ENCODE measurements at regions not wholly inside any gene's neighbourhood (a gene's known extent, or its start where the extent isn't known, plus 50 kb on each side); places are given as distances from the start of the nearest gene placed in this dataset.

DNA sequence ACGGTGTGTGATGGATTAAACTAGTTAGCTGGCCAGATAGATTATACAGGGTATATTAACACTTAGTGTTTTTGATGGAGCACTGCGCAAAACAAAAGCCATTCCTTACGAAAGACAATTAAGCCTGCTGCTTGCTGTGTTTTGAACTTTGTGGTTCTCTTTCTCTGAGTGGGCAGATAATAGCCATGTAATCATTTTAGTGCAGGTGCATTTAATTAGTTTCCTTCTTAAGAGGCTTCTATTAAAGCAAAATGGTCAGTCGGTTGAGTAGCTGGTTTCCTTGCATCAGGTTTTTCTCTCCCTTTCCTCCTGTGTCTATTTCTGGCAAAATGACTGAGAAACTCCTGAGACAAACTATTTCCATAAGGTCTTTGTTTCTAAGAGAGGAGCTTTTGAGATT is 512.5 kb downstream of the DMAC1 start:
- no peak for DNase-seq

DNA sequence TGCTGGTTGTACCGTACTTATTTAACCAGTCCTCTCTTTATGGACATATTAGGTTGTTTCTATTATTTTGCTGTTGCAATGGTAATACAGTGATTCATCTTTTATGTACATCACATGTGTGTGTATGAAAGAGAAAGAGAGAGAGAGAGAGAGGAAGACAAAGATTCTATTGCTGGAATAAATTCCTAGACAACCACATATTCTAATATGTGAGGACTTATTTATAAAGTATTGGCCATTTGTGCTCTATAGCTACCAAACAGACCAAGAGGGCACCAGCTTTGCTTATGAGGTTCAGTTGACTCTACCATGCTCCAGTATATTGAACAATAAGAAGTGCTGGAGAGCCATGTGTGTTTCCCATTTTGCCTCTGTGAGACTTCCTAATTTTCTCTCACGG is 513.5 kb downstream of the DMAC1 start:
- no peak for DNase-seq

DNA sequence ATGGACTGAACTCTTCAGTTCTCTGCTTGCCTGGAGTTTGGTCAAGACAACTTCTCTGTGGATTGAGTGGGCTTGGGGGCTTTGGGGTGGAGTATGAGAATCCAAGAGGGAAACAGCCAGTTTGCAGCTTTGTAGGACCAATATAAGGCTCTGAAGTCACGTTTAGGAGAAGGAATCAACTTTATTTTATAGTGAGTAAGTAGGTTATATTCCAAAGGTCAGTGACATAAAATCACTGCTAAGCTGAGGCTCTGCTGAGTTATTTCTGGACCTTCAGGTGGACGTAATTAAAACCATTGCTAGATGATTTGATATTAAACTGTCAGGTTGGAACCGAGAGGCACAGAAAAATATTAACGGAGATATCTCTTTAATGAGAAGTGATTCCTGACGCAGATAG is 514.4 kb downstream of the DMAC1 start:
- no peak for DNase-seq

DNA sequence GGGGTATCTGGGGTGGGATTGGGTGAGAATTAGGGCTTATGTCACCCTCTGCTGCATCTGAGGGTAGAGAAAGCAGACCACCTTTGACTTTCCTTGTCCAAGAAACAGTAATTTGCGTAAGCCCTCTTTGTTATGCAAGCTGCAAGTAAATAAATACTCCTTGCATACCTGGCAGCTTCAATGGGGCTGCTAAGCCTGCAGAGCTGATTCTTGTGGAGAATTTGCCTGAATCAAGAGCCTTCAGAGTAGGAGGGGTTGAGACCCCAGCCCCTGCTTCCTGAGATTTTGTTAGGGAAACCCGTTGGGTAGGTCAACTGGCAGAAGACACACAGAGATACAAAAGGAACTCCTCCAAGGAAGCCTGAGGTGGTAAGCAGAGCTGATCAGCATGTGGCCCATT is 515.1 kb downstream of the DMAC1 start:
- DNase-seq: no peak

DNA sequence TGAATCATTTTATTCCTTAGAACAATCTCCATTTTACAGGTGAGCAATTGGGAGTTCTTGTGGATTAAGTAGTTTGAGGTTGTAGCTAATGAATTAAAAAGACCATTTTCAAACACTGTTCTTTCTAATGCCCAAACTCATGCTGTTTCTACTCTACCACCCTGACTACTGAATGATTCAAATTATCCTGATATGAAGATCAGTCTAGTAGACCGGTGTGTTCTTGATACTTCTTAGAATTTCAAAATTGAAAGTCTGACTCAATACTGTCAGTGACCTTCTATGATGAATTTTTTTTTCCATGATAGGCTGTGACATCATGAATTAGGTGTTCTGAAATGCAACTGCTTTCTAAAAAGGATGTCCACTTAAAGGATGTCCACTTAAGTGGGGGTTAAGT is 515.5 kb downstream of the DMAC1 start:
- no peak for DNase-seq

DNA sequence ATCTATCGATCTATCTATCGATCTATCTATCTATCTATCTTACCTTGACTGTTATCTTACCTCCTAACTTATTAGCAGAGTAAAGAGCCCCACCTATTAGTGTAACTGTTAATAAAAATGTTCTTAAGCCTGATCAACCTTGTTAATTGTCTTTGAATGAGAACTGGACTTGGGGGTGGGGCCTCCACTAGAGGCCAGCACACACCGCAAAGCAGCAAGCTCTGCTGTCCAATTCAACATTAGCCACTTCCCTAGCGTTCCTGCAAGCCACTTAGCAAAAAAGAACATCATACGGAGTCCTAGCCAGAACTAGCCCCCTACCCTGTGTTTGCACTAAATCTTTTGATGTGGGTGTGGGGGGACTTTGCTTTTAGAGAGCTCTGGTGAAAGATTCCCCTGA is 515.8 kb downstream of the KDM4C start:
- no peak for DNase-seq

DNA sequence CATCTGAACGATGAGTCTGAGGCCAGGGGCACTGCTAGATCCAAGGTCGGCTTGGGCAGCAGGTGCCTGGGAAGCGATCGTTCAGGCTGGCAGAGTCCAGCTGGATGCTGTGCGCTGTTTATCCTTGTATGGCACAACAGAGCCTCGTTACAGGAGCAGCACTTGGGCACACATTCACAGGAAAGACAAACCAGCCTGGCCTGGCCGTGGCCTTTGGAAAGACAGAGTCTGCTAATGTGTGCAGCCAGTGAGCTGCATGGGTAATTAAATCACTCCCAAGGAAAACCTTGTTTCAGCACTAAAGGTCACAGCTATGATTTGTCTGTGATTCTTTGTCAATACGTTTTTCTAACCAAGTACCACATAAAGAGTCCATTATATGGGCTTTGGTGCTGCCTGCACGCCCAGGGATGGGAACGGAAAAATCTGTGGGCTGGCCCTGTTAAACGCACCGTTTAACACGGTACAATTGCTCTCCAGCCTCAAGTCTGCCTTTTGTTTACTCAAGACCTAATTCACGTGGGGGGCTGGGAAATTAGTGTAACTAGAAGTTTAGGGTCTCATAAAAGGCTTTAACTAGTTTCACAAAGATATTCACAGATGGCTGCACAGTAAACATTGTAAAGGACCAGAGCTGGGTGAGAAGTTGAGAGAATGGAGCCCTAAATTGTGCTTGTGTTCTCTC is 509.3 kb downstream of the KDM4C start:
- DNase-seq: no peak

DNA sequence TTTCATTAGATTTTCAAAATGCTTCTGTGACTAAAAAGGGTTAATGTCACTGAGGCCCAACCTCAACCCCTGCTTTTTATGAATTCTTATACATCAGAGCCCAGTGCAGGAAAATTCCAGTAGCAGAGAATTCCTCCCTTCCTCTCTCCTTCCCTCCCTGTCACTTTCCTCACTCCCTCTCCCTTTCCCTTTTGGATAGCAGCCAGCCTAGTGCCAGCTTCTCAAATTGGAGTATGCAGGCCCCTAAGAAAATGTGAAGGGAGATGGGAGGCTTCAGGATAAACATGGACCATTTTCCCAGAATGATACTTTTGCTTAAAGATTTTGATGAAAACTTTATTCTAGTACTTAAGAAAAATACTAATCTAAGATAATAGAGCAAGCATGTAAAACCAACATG is 507.4 kb downstream of the KDM4C start:
- no peak for DNase-seq

DNA sequence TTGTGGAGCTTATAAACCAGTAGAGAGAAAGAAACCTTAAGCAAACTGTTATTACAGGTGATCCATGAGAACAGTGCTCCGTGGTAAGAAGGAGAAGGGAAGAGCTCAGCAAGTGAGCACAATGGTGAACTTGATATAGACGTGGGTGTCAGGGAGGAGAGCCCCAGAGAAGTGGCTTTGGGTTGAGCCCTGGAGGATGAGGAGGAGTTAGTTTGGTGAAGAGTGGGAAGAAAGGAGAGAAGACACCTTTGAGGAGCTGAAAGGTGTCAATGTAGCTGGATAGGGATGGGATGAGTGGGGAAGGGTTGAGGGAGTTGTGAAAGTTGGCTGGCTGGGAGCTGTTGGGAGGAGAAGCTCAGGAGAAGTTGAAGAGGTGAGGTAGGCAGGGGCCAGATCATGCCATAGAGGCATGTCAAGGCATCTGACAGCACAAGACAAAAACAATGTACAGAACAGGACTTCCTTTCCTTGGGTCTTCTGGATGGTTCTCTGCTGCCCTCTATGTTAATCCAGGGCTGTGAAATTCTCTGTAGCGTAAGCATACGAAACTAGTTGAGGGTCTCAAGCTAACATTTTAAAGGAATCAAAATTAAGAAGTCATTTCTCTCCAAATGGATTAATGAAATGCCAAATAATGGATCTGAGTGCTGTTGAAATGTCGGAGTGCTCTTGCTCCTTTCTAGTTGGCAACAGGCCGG is 501.9 kb downstream of the KDM4C start:
- no peak for DNase-seq

DNA sequence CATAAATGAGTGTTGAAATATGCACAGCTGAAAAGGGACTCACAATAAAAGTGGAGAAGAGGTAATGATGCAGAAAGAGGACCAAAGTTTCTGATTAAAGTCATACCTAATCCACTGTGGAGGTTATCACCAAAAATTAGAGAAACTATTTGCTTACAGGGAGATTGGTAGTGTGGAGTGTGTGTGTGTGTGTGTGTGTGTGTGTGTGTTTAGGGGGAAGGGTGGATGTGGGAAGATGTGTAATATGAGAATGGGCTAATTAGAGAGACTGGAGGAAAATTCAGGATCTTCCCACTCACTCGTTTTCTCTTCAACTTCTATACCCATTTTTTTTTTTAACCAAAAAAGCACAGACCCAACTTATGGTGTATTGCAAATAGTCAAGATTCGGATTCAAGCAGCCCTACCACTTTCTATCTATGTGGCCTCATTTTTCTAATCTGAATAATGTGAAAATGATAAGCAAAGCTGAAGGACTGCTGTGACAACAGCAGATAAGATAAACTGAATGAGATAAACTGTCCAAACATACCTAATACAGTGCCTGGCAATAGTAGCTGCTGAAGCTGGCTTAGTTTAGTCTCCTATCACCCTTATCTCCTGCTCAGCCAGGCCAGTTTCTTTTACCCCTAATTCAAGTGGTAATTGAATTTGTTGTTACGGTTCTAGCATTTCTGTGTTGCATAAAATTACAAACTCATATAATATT is 501.1 kb downstream of the KDM4C start:
- no peak for DNase-seq

DNA sequence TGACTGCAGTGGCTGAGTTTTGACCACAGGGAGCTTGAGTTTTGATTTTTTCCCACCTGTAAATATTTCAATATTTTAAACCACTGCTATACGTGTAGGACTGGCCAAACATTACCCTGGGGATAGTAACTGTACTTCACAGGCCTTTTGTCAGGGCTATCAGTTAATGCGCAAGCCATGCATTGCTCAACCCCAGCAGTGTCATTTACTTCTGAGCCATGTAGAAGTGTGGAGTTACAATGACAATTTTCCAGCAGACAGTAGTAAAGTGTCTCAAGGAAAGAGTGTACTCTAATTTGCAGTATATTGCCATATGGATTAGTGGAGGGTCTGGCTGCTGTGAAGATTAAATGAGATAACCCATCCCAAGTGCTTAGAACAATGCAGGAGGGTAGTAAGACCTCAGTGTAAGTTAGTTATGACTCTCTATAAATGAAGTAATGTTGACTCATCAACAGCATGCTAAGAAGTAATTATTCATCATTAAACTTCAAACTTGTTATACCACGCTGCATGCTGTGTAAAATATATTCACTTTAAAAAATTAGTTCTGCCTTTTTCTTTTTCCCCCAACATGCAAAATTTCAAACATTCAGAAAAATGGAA is 489.2 kb downstream of the KDM4C start:
- DNase-seq: no peak

DNA sequence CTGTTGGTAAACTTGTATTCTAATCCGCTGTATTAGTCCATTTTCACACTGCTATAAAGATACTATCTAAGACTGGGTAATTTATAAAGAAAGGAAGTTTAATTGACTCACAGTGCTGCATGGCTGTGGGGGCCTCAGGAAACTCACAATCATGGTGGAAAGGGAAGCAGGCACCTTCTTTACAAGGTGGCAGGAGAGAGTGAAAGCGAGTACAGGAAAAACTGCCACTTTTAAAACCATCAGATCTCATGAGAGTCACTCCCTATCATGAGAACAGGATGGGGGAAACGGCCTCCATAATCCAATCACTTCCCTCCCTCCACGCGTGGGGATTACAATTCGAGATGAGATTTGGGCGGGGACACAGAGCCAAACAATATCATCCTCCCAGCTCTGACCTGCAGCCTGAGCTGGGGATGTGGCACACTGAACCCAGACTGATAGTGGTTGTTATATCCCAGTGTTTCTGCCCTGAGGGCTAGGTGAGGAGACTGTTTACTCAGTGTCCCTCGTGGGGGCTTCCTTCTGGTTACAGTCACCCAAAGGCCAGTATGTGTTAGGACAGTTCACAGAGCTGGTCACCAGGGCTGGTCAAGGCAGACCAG is 488.3 kb downstream of the KDM4C start:
- no peak for DNase-seq

DNA sequence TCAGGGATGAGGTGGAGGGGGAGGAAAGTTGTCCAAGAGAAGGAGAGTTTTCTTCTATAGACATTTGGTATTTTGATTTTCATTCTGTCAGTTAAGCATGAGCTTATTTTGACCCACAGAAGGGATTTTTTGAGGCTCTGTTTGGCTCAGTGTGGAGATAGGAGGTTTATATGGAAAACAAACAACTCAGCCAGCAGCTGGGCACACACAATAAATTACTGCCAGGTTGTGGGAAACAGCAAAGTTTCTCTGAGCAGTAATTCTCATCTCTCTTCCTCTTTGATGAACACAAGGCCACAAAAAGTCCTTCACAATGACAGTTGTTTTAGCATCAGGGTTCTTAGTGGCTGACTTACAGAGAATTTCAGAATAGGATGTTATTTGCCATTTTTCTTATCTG is 486.1 kb downstream of the KDM4C start:
- DNase-seq: no peak

DNA sequence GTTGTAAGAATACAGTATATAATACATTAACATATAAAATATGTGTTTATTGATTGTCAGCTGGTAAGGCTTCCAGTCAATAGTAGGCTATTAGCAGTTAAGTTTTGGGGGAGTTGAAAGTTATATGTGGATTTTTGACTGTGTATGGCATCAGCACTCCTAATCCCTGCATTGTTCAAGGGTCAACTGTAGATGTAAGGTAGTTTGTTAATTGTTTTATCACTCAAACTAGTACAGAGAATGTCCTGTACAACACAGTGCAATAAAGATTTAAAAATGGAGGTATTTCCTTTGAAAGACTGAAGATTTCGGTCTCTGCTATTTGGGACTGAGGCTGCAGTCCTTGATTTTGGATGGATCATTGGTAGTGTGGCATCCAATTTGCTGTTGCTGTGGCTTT is 484.4 kb downstream of the KDM4C start:
- no peak for DNase-seq

DNA sequence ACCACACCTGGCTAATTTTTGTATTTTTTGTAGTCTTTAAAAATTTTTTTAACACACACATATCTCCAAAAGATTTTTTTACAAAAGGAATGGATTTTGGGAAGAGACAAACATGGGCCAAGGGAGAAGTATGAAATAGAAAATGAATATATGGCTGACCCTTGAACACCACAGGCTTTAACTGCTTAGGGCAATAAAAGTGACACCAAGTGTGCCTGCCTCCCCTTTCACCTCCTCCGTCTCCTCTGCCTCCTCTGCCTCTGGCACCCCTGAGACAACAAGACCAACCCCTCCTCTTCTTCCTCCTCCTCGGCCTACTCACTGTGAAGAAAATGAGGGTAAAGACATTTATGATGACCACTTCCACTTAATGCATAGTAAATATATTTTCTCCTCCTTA is 483.9 kb downstream of the KDM4C start:
- no peak for DNase-seq

DNA sequence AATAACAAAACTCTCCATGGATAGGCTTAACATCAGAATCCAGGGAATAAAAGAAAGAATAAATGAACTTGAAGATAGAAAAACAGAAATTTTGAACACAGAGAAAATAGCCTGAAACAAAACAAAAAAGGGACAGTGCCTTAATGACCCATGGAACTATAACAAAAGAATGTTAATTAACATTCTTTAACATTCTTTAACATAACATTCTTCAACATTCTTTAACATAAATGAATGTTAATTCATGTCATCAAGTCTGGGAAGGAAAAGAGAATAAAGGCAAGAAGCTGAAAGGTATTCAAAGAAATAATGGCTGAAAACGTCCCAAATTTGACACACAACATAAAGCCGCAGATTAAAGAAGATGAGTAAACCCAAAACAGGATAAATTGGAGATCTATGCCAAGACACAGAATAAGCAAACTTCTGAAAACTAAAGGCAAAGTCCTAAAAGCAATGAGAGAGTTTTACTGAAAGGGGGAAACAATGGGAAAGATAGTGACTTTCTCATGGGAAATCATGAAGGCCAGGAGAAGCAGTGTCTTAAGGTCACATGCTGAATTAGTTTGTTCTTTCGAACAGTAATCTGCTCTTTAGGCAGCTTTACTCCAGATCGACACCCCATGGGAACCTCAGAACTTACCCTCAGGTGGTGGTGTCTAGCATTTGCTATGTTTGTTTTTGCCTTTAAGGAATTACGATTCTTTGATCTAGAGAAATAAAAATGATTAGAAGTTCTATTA is 483.0 kb downstream of the KDM4C start:
- DNase-seq: no peak

DNA sequence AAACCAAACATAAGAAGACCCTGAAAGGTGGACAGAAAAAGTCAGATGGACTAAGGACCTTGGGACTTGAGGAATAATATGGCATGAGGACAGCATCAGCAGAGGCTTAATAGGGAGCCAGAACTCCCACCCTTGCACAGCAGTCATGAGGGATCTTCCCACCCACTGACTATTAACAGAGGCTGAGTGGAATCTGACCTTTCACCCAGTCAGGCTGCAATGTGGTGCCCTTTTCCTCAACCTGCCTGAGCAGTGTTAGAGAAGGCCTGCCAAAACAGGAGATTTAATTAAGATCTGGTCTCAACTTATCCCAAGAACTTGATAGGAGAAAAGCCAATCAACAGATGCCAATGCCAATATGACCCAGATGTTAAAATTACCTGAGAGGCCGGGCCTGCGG is 481.9 kb downstream of the KDM4C start:
- no peak for DNase-seq

DNA sequence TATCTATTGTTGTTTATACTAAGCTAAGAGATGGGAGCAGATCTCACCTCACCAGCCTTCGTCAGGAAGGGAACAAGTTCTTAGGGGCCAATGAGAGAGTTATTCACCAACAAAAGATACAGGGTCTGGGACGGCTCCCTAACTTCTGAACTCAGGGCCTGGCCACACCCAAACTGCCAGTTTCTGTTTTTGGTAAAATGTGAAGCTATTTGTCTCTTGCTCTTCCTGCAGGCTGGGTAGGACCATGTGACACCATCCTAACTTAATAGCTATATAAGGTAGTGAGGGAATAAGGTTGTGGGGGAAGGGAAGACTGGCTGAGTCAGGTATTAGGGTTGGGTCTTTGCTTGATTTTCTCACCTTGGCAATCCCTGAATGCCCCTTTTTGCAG is 480.5 kb downstream of the KDM4C start:
- DNase-seq: no peak

DNA sequence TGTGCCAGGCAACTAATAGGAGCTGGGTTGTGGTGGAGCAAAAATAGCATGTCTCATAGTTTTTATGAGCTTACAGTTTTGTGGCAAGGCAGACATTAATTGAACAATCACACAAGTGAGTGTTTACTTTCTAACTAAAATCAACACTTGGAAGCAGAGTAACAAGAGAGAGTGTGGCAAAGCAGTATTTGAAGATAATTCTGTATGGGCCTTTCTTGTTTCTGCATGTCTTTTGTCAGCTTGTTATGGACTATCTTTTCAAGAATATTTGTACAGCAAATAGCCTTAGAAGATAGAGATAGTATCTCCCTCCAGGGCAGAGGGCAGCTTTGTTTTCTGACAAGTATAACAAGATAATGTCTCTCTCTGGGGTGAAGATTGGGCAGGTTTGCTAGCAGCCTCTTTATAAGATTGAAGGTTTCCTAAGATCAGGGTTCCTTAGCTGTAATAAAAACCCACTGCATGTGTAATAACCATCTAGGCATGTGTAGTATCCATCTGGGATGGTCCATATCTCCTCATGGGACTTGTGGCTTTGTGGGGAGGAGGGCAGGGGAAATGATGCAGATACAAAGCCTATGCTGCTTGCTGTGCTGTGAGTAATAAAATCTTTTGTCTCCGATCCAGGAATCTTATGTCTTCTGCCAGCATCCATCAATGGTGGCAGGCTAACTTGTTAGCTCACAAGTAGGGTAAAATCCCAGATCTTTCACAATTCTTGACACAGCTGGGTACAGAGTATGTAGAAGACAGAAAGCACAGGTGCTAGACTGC is 479.9 kb downstream of the KDM4C start:
- DNase-seq: no peak

DNA sequence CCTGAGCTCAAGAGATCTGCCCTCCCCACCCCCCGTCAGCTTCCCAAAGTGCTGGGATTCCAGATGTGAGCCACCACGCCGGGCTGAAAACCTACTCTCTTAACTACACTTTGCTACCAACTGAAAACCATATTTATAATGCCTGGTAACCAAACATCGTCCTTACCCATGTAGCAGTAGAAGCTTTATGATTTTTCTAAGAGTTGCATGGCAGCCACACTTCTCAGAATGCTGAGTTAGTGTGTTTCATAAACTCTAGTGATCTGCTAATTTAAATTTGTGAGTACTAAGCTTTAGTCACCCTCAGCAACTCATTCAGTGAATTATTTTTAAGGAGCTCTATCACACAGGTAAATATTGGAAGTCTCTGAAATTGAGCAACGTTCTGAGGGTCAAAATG is 478.4 kb downstream of the KDM4C start:
- DNase-seq: no peak

DNA sequence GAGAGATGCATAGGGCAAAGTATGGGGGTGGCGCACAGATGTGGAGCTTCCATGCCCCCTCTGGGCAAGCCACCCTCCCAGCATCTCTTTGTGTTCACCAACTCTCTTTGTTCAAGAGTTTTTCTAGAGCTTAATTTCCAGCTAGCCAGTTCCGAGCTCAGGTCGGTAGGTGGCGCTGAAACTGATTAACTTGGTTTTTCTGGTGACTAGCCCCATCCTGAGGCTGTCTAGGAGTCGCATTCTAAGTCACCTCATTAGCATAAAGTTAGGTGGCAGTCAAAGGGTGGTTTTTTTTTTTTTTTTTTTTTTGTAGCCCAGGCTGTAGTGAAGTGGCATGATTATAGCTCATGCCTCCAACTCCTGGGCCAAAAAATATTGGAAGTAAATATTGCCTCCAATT is 476.4 kb downstream of the KDM4C start:
- DNase-seq: no peak

DNA sequence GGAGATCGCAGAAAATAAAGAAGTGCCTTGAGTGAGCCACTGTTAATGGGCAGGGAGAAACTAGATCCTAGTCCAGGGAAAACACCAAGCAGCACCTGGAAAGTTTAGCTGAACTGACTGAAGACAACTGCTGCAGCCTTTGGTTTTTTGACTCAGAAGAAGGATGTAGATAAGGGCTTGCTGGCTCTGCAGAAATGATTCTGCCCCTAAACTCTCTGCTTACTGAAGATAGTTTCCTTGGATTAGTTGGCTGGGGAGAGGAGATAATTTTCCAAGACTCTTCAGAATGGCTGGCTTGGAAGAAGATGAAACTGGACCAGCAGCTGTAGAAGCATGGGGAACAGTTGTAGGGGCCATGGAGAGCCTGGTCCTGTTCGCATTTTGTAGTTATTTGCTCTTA is 471.8 kb downstream of the KDM4C start:
- no peak for DNase-seq

All from CD4-positive, alpha-beta T cell treated with Interleukin-1 beta for 1 hour (primary cell).